H9 (cell line): ENCODE measurements at regions not wholly inside any gene's neighbourhood (a gene's known extent, or its start where the extent isn't known, plus 50 kb on each side); places are given as distances from the start of the nearest gene placed in this dataset.

Experiments used
- DNase-seq: peaks from one replicate; pipeline ENCODE4 v3.0.0-alpha.2; 2017
- H2AFZ ChIP-seq: one replicate; pipeline ENCODE4 v1.6.1; 2013; ENCODE audit warnings: mild to moderate bottlenecking, low read length, control low read depth, moderate library complexity
- H2AK5ac ChIP-seq: 2 replicates; pipeline ENCODE4 v1.6.1; 2013; ENCODE audit warnings: low read length, control low read depth, mixed read lengths; ENCODE audit not compliant: insufficient read length
- H2BK120ac ChIP-seq: one replicate; pipeline ENCODE4 v1.6.1; 2013; ENCODE audit warnings: low read depth, mild to moderate bottlenecking, low read length, control low read depth, inconsistent platforms; ENCODE audit not compliant: poor library complexity, severe bottlenecking
- H2BK12ac ChIP-seq: 2 replicates; pipeline ENCODE4 v1.6.1; 2013; ENCODE audit warnings: low read length, control low read depth, mixed read lengths, low read depth; ENCODE audit not compliant: insufficient read length
- H2BK15ac ChIP-seq: 2 replicates; pipeline ENCODE4 v1.6.1; 2013; ENCODE audit warnings: low read depth, low read length, control low read depth
- H2BK20ac ChIP-seq: one replicate; pipeline ENCODE4 v1.6.1; 2013; ENCODE audit warnings: low read depth, mild to moderate bottlenecking, low read length, control low read depth, inconsistent platforms; ENCODE audit not compliant: poor library complexity, severe bottlenecking
- H2BK5ac ChIP-seq: 2 replicates; pipeline ENCODE4 v1.6.1; 2013; ENCODE audit warnings: low read length, control low read depth, mixed read lengths; ENCODE audit not compliant: insufficient read length
- H3K14ac ChIP-seq: 2 replicates; pipeline ENCODE4 v1.6.1; 2013; ENCODE audit warnings: low read length, control low read depth; ENCODE audit not compliant: insufficient read depth
- H3K18ac ChIP-seq: 2 replicates; pipeline ENCODE4 v1.6.1; 2013; ENCODE audit warnings: low read depth, mild to moderate bottlenecking, mixed read lengths, low read length, control low read depth; ENCODE audit not compliant: insufficient read length
- H3K23ac ChIP-seq: 2 replicates; pipeline ENCODE4 v1.6.1; 2013; ENCODE audit warnings: low read length, control low read depth, mixed read lengths, low read depth; ENCODE audit not compliant: insufficient read length
- H3K23me2 ChIP-seq: 2 replicates; pipeline ENCODE4 v1.6.1; 2013; ENCODE audit warnings: low read depth, mild to moderate bottlenecking, mixed read lengths, low read length, control low read depth; ENCODE audit not compliant: insufficient read length, poor library complexity, severe bottlenecking
- H3K27ac ChIP-seq: 2 replicates; pipeline ENCODE4 v1.5.1; 2013; ENCODE audit warnings: low read length, control low read depth, mixed read lengths, low read depth; ENCODE audit not compliant: insufficient read length
- H3K27me3 ChIP-seq: 2 replicates; pipeline ENCODE4 v1.6.1; 2013; ENCODE audit warnings: low read length, control low read depth, inconsistent platforms; ENCODE audit not compliant: insufficient read depth
- H3K4ac ChIP-seq: 2 replicates; pipeline ENCODE4 v1.6.1; 2013; ENCODE audit warnings: low read depth, mild to moderate bottlenecking, control low read depth, inconsistent platforms, low read length, moderate library complexity
- H3K4me1 ChIP-seq: 2 replicates; pipeline ENCODE4 v1.6.1; 2013; ENCODE audit warnings: low read length, control low read depth, inconsistent platforms; ENCODE audit not compliant: insufficient read depth
- H3K4me2 ChIP-seq: 2 replicates; pipeline ENCODE4 v1.6.1; 2013; ENCODE audit warnings: low read length, control low read depth, mixed read lengths; ENCODE audit not compliant: insufficient read length, insufficient read depth
- H3K56ac ChIP-seq: 2 replicates; pipeline ENCODE4 v1.6.1; 2013; ENCODE audit warnings: low read depth, mild to moderate bottlenecking, mixed read lengths, low read length, control low read depth; ENCODE audit not compliant: insufficient read length
- H3K79me1 ChIP-seq: 2 replicates; pipeline ENCODE4 v1.6.1; 2013; ENCODE audit warnings: low read depth, mild to moderate bottlenecking, moderate library complexity, low read length, control low read depth, inconsistent platforms; ENCODE audit not compliant: insufficient read depth, poor library complexity, severe bottlenecking
- H3K79me2 ChIP-seq: 2 replicates; pipeline ENCODE4 v1.6.1; 2013; ENCODE audit warnings: low read length, control low read depth, inconsistent platforms; ENCODE audit not compliant: insufficient read depth
- H3K9ac ChIP-seq: 2 replicates; pipeline ENCODE4 v1.6.1; 2013; ENCODE audit warnings: low read length, control low read depth, mixed read lengths; ENCODE audit not compliant: insufficient read length; ENCODE audit errors: extremely low read depth
- H3K9me3 ChIP-seq: one replicate; pipeline ENCODE4 v1.6.1; 2013; ENCODE audit warnings: low read depth, low read length, inconsistent platforms; ENCODE audit not compliant: control insufficient read depth
- H3T11ph ChIP-seq: one replicate; pipeline ENCODE4 v1.6.1; 2013; ENCODE audit warnings: mild to moderate bottlenecking, low read length, control low read depth, inconsistent platforms
- H4K20me1 ChIP-seq: one replicate; pipeline ENCODE4 v1.6.1; 2013; ENCODE audit not compliant: control insufficient read depth, insufficient read length, insufficient read depth
- H4K5ac ChIP-seq: 2 replicates; pipeline ENCODE4 v1.6.1; 2013; ENCODE audit warnings: low read depth, mild to moderate bottlenecking, mixed read lengths, low read length, control low read depth; ENCODE audit not compliant: insufficient read length
- H4K8ac ChIP-seq: replicated peaks from 2 replicates; pipeline ENCODE4 v1.6.1; 2013; ENCODE audit warnings: low read length, control low read depth, mixed read lengths, low read depth; ENCODE audit not compliant: insufficient read length
- H4K91ac ChIP-seq: 2 replicates; pipeline ENCODE4 v1.6.1; 2013; ENCODE audit warnings: low read depth, mild to moderate bottlenecking, moderate library complexity, mixed read lengths, low read length, control low read depth; ENCODE audit not compliant: insufficient read length
- H3K27ac Mint-ChIP-seq, 3 experiments: 2 replicates in 2 of 3; 3 replicates in 1 of 3; pipeline ENCODE4 v1.8.0; 2020 to 2021; ENCODE audit warnings: mixed read lengths in 3 of 3, mild to moderate bottlenecking in 1 of 3, moderate library complexity in 1 of 3
- H3K27me3 Mint-ChIP-seq: 2 replicates; pipeline ENCODE4 v1.8.0; 2021; ENCODE audit warnings: low read depth, mild to moderate bottlenecking, moderate library complexity, mixed read lengths
- H3K36me3 Mint-ChIP-seq, 3 experiments: 2 replicates in 2 of 3; 3 replicates in 1 of 3; pipeline ENCODE4 v1.8.0; 2020 to 2021; ENCODE audit warnings: low read depth in 3 of 3, mixed read lengths in 3 of 3; ENCODE audit not compliant: insufficient read depth in 1 of 3
- H3K4me1 Mint-ChIP-seq, 2 experiments: 2 replicates each; pipeline ENCODE4 v1.8.0; 2020; ENCODE audit warnings: mixed read lengths in 2 of 2
- H3K4me3 Mint-ChIP-seq, 2 experiments: 2 replicates in 1 of 2; 3 replicates in 1 of 2; pipeline ENCODE4 v1.8.0; 2020 to 2021; ENCODE audit warnings: mild to moderate bottlenecking in 2 of 2, mixed read lengths in 2 of 2, moderate library complexity in 1 of 2
- H3K9me3 Mint-ChIP-seq, 2 experiments: 2 replicates in 1 of 2; 3 replicates in 1 of 2; pipeline ENCODE4 v1.8.0; 2020; ENCODE audit warnings: mild to moderate bottlenecking in 2 of 2, mixed read lengths in 2 of 2, moderate library complexity in 1 of 2
- CTCF ChIP-seq: fragments of 200-600 bp; sonication (generic); conservative IDR thresholded peaks from 3 replicates; pipeline ENCODE4 v1.8.0; 2021; ENCODE audit warnings: antibody characterized with exemption, mild to moderate bottlenecking
- WGBS: extraction: QIAGEN DNeasy Blood & Tissue Kit; methylation state at CpG from one replicate; pipeline ENCODE4 v1.1.7; 2013; ENCODE audit warnings: missing lambda C conversion rate, low lambda C conversion rate, mixed read lengths; ENCODE audit not compliant: insufficient read length; ENCODE audit errors: extremely low coverage; 5-methylcytosine and 5-hydroxymethylcytosine counted together

GRCh38 chr6:80942911-80943310 is 809.6 kb downstream of the TENT5A start:
- H3T11ph ChIP-seq = no peak overlapping the region
- no CpG with 5 or more reads among the region's 1 CpG for WGBS
- H2BK120ac ChIP-seq = no peak overlapping the region
- H3K9me3 ChIP-seq = no peaks in the 10 kb centered on the region
- no peak overlapping the region for H2BK5ac ChIP-seq
- no peak overlapping the region for H3K4ac ChIP-seq
- no peaks in the 10 kb centered on the region for H4K20me1 ChIP-seq
- no peaks in the 10 kb centered on the region; a peak in 2 of 7 replicates for H3K36me3 Mint-ChIP-seq
- no peaks in the 10 kb centered on the region for H3K4me1 Mint-ChIP-seq
- no peak for TF ChIP-seq CTCF
- no peak overlapping the region for H2BK20ac ChIP-seq
- no peak overlapping the region for H3K18ac ChIP-seq
- H3K23me2 ChIP-seq = no peaks in the 10 kb centered on the region
- no peaks in the 10 kb centered on the region for H3K27me3 ChIP-seq
- H3K27ac Mint-ChIP-seq = no peak overlapping the region
- no peak overlapping the region for H4K8ac ChIP-seq
- H2AK5ac ChIP-seq = no peak overlapping the region
- no peak overlapping the region for H4K5ac ChIP-seq
- no peak overlapping the region for H3K9ac ChIP-seq
- no peak overlapping the region for H3K23ac ChIP-seq
- H3K27me3 Mint-ChIP-seq = no peaks in the 10 kb centered on the region
- no peak overlapping the region for H4K91ac ChIP-seq
- H3K9me3 Mint-ChIP-seq = peaks cover 3% of the 10 kb centered on the region in 2 experiments; a peak in 1 of 5 replicates
- H3K4me2 ChIP-seq = no peak overlapping the region
- DNase-seq = no peak
- H3K56ac ChIP-seq = no peak overlapping the region
- H3K4me3 Mint-ChIP-seq = no peak overlapping the region
- no peaks in the 10 kb centered on the region for H3K79me2 ChIP-seq
- H3K27ac ChIP-seq = no peak overlapping the region
- H3K14ac ChIP-seq = no peak overlapping the region
- H2BK12ac ChIP-seq = no peak overlapping the region
- H3K4me1 ChIP-seq = no peaks in the 10 kb centered on the region
- no peak overlapping the region for H2BK15ac ChIP-seq
- H3K79me1 ChIP-seq = no peaks in the 10 kb centered on the region
- no peak overlapping the region for H2AFZ ChIP-seq
